Limb (tissue), 2 donors: ENCODE measurements at regions not wholly inside any gene's neighbourhood (a gene's known extent, or its start where the extent isn't known, plus 50 kb on each side); places are given as distances from the start of the nearest gene placed in this dataset.

Experiments used
- DNase-seq, 2 donors: peaks; one replicate each; pipeline ENCODE4 v3.0.0-alpha.2; 2016; ENCODE audit errors: extremely low spot score in 2 of 2

DNA sequence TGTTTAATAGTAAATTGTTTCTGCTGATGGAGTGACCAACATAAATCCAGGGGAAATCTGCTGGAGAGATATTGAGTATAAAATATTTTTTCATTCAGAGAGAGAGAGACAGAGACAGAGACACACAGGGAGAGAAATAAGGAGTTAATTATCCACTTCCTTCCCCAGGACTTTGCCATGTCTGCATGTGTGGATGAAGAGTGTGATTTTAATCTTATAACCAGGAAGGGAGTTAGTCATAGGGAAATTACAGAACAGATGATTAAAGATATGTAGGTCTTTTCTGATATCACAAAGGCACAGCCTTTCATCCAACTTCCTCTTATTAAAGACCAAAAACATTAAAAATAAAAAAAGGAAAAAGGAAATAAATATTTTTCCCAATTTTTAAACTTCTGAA lies 526.3 kb downstream of the SPRY1 start:
- DNase-seq = no peak

DNA sequence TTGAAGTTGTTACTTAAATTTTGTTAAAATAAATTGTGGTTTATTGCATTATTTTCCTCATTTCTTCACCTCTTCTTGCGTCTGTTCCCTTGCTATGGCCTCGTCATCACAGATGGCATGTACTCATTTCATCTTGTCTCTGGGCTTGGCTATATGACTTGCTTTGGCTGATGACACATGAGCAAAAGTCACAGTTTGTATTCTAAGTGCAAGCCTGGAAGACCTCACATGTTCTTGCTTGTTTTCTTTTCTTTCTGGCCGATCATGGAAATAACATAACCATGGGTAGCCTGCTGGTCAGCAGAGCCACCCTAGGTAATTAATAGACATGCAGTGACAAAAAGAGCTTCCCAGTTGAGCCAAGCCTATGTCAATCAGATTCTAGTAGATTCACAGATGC lies 527.9 kb downstream of the SPRY1 start:
- DNase-seq = no peak

DNA sequence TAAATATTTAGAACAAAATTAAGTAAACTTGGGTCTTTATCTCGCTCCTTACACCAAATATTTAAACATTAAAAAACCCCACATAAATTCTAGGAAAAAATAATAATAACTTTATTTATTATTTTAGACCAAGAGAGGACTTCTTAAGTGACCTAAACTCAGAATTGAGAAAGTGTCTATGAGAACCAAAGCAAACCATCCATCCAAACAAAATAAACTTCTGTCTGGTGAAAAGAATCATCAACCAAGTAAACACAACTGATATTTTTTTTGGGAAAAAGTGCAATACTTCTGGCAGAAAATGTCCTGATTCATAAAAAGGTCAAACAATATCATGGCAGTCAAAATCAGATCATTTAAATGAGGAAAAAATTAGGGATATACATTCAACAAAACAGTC lies 533.0 kb downstream of the SPRY1 start:
- DNase-seq = no peak

DNA sequence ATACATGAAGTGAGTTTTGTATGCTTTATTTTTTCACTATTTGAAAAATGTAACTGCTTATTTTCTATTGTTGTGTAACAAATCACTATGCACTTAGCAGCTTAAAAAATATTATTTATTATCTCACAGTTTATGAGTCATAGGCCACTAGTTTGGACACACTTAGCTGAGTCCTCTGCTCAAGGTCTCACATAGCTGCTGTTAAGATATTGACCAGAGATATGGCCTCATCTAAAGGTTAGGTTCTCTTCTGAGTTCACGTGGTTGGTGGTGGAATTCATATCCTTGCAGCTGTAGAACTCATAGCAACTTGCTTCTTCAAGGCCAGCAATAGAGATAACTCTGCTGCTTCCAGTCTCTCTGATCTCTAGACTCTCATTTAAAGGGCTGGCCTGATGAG lies 534.4 kb downstream of the SPRY1 start:
- DNase-seq = no peak

DNA sequence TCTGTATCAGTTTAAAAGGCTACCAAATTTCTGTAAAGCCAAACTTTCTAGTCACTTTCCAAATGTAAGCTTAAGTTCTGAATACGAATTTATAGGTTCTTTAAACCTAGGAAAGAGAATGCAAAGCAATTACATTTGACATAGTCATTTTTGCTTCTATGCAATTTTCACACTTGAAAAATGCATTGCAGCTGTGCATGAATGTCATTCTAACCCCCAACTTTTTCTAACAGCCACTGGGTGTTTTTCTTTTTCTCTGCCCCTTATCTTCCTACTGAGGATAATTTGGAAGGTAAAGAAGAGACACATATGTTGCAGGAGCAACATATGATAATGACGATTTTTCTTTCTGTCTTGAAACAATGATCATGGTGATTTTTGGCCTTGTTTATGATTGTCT lies 537.5 kb downstream of the SPRY1 start:
- no peak for DNase-seq

DNA sequence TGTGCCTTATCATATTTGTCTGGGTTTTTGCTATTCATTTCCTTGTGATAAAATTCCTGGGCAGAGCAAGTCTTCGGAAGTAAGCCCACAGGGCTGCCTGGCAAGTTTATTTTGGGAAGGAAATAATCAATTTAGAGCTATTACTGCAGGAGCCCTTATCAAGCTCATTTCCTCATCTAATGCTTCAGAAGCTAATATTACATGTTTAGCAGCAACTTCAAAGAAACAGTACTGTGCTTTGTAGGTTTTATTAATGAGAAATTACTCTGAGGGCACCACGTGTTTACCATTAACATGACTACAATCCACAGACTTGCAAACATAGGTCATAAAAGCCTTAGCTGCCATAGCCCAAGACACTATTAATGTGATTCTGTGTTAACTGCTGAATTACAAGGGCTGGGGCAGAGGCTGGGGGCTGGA lies 540.0 kb downstream of the SPRY1 start:
- DNase-seq = peak in 1 of 2 donors; percentile 28

DNA sequence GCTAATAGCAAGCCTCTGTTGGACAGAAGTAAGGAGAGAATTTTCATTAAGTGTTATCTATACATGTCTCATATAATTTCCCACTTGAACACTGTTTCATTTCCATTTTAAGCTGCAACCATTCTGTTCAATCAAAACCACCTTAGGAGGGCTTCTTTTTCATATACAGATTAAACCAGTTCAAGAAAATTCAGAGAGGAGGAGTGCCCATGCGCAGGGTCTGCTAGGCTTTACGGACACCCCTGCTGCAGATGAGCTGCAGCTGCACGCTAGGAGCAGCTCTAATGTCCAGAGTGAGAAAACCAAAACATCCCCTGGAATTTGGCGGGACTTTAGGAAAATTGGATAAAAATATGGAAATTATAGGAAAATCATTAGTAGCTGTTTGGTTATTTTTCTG lies 541.0 kb downstream of the SPRY1 start:
- no peak for DNase-seq

DNA sequence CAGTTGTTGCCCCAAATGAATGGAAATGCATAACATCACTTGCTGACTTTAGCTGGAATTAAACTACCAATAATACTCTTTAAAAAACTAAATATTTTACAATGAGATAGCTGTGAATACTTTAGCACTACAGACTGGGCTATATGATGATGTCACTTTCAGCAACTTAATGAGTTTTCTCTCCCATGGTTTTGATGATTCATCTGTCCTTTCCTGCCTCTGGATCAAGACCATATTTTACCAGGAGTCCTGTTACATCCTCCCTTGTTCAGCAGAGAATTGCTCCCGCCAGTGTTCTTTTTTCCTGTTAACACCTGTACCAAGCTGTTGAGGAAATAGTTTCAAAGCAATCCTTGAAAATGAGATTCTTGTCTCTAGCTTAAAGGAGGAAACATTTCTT lies 543.0 kb downstream of the SPRY1 start:
- DNase-seq = peak in 1 of 2 donors; percentile 52

DNA sequence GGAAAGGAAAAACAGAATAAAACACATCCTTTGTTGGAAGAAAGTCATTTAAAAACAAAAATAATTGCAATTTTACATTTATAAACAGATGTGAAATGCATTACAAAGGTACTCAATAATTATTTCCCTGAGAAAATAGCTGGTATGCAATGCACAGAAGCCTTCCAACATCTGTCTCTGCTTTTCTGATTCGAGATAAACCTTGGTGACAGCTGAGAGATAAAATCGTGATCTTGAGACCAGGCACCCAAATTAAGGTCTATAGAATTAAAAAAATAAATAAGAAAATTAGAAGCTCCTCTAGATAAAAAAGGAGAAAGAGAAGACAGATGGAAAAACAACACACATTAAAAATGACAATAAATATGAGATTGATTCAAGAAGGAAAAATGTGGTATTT lies 544.0 kb downstream of the SPRY1 start:
- no peak for DNase-seq

DNA sequence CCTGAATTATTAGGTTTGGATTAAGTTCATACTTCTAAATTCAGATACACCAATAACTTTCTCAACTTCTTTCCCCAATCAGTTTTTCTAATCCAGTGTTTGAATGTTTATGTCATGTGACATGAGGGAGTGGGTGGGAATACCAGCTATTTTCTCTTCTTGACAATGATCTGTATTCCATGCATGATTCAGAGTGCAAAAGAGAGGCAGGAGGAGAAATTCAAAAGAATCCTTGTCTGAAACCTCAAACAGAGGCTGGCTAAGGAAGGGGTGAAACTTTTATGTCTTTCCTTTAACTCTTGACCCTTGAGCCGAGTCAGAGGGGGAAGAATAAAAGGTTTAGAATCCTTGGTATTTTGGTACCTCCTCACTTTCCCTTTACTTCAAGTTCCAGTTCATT lies 544.7 kb downstream of the SPRY1 start:
- DNase-seq = no peak

DNA sequence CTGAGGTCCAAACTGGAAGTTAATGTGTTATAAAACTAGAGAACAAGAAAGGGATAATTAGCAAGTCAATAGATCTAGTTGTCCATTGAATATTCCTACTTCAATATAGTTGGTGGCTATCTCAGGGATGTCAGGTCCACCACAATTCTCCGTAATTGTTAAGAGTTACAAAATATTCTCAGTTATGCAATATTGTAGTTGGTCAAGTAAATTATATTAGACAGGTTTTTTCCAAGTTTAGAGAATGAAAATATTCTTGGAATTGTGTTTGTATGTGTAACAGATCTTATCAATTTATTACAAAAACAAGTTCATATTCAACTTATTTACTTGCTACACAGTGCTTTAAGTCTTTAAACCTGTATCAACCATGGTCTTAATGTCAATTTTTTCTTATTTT lies 547.4 kb downstream of the SPRY1 start:
- DNase-seq = no peak

DNA sequence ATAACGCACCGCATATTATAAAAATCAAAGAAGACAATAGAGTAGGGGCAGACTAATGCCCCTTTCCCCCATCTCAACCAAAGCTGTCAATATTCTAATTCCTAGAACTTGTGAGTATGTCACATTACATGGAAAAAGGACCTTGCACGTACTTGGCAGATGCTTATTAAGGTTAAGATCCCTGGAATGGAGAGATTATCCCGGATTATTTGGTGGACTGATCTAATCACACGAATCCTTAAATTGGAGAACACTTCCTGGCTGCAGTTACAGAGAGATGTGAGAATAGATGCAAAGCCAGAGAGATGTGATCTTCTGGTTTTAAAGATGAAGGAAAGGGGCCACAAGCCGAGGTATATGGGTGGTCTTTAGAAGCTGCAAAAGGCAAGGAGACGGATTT lies 548.7 kb downstream of the SPRY1 start:
- DNase-seq = no peak

DNA sequence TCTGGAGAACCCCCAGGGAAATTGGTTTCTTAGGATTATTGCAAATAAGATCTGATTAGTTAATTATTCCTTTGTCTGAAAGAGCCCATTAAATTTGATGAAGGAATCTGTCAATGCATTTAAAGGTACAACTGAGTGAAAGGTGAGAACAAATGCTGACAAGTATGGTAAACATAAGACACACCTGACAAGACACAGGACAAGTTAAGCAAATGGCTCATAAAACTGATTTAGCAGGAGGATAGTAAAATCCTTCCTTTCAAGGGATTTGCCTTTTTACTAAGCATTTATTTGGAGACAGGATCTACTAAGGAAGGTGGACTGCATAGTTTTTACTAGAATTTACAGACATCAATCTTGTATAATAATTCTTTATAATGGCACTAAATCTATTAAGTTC lies 553.9 kb downstream of the SPRY1 start:
- no peak for DNase-seq

DNA sequence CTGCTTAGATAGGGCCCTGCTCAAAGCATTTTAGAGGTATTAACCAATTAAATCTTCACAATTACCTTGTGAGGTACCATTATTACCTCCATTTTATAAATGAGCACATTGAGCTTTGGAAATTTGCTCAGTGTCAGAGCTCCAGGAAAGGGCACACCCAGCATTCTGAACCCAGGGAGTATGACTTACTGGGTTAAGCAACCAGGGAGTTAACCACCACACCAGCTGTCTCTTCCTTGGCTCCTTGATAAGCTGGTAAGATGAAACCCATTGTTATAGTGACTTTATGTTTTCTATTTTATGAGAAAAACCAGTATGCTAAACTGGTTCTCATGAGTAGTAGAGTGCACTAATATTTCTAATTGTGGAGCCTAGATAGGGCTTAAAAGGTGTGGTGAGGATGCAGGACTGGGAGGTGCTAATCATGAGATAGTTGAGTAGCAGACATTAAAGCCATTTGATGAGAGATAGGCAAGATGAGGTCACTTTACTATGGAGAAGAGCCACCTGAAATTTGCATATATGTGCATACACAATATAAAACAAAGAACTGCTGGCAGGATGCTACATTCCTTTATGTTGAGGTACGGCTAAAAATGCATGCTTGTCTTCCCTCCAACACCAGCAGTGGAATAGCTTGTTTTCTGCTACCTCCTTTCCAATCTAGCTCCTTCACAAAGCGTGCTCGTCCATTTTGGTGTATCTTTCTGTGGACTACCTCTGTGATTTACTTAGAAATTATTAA lies 556.1 kb downstream of the SPRY1 start:
- no peak for DNase-seq

DNA sequence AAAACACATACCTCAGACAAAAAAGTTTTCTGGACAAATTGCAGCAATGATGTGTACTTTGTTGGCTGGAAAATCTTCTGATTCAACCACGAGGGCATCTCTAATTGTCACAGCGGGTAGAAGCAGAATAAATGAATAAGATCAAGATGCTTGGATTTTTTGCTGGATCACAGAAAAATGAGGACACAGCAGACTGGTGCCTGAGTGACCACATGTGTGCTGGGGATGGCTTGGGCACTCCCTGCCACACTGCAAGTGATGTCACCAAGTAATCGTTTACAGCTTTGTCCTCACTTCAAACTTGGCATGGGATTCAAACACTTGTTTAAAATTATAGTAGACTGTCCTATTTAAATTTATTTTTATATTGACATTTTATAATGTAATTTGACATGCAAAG lies 557.0 kb downstream of the SPRY1 start:
- DNase-seq = no peak

DNA sequence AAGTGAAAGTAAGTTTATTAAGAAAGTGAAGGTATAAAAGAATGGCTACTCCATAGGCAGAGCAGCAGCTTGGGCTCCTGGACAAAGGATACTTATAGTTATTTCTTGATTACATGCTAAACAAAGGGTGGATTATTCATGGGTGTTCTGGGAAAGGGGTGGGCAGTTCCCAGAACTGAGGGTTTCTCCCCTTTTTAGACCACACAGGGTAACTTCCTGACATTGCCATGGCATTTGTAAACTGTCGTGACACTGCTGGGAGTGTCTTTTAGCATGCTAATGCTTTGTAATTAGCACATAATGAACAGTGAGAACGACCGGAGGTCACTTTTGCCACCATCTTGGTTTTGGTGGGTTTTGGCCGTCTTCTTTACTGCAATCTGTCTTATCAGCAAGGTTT lies 557.6 kb downstream of the SPRY1 start:
- DNase-seq = no peak

DNA sequence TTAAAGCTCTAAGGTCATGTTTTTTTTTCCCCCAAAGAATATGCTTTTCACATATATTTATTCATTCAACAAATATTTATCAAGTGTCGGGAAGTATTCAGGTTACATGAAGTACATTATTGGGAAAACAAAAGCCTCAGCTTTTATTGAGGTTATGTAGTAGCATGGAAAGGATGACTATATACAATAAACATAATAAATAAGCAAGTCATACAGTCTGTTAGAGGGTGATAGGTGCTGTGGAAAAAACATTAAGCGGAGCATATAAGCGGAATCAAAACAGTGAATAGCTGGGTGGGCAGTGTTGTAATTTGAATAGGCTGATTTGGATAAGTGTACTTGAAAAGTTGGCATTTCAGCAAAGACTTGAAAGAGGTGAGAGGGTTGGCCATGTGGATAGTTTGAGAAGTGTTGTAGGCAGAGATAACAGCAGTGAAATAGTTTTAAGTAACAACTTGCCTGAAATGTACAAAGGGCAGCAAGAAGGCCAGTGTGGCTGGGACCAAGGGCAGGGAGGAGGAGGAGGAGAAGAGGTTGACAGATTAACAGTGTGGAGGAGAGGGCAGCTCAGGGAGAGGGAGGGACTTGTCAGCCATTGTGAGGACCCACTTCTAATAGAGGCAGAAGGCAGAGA lies 558.7 kb downstream of the SPRY1 start:
- no peak for DNase-seq

DNA sequence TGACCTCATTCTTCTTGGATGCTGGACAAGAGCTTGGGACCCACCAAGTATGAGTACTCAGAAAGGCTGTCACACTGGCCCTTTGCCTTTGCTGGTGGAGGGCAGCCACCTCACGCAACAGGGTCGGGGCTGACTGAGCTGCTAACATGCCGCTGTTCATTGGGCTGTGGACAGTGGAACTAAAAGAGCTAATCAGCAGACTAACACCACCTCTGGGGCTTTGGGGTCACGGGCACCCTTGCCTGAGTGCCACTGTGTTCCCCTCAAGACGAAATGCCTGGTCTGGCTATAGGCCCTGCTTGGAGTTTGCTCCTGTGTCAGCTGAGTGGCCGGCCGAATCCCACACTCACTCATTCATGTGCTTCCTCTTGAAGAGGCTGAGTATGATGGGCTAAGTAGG lies 559.6 kb downstream of the SPRY1 start:
- DNase-seq = no peak

DNA sequence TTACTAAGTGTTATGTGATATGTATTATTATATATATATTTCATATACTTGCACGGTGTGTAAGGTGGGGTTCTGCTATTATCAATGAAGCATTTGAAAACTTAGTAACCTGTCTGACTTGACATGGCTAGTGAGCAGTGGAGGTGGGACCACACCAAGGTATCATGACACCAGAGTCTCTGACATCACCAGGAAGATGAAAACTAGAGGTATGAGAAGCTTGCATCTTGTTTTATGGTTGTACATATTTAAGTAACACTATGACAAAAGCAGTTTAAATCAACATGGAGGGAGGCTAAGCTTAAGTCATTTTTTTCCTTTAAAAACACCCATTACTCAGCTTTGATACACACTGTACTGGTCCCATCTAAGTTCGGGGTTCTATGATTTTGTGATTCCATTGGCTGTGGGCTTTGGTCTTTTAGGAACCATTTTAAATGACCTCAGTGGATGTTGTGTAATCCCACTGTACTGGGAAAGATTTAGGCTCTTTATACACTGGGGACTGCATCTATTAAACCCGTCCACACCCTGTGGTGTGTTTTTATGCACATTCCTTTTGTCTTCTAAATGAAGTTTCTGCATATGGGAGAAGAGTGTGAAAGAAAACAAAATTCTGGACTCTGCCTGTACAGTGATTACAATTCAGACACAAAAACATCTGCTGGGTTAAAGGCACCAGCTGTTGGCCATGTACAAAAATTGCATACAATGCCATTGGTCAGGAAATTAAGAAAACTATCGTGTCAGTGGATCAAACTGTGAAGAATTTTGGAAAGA lies 570.6 kb downstream of the SPRY1 start:
- peak in 1 of 2 donors; percentile 40 for DNase-seq

DNA sequence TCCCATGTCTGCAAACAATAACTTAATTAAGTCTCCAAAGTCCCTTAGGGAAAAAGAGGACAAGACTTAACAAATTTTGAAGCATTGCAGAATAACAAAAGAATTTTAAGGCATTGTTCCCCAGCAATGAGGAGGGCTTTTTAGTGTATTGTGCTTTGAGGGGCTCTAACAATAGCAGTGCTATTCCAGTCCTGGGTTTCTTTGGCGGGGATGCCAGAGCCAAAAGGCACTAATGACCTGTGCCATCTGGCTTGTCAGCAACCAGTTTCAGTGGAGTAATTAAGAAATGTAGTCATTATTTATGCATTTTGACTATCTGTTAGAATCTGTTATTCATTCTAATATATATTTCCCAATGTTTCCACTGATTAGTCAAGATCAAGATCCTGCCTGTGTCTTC lies 575.4 kb downstream of the SPRY1 start:
- no peak for DNase-seq

DNA sequence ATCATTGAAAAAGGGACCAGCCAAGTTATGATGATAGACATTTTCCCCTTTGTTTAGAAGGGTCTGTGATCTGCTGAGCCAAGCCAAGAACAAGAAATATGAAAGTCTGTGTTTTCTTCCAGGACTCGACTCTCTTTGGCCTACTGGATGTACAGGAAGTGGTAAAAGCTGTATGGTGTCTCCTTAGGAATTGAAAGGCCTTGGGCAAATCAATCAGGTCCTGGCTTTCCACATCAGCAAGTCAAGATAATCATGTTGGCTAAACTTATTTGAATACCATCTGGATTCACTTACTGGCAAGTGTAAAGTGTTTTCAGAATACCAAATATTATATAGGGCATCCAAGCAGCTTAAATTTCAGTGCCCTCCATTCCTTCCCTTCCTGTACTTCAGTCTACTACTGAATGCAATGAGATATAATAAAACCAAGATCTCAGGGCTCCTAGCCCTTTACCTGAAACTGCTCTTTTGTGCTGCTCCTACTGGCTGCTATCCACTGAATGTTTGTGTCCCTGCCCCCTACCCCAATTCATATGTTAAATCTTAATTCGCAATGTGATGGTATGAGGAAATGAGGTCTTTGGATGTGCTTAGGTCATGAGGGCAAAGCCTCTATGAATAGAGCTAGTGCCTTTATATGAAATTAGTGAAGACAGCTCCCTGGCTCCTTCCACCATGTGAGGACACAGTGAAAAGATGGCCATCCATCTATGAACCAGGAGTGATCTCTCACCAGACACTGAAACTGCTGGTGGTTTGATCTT lies 578.0 kb downstream of the SPRY1 start:
- DNase-seq = no peak

DNA sequence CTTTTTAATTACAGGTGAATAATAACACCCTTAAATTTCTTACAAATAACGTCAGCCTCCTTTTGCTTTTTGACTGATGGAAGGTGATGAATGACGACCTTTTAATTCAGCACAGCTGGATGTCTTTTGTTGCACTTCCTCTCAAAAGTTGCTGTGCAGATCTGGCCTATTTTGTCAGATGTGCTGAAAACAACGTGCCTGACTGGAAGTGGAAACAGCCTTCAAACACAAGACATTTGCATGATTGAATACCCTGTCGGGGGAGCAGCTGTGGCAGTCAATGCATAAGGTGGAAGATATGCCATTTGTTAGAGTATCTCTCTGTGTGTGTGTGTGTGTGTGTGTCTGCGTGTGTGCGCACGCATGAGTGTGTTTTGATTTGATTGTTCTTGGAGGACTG lies 579.7 kb downstream of the SPRY1 start:
- peak; percentile 69 to 78 for DNase-seq
